ENCODE measurements at regions not wholly inside any gene's neighbourhood (a gene's known extent, or its start where the extent isn't known, plus 50 kb on each side); places are given as distances from the start of the nearest gene placed in this dataset.

GRCh38 chr13:100733261-100733660 lies 58.7 kb upstream of the TMTC4 start:
- TF ChIP-seq CTCF (conservative IDR thresholded peaks at IDR 0.05): no peak
- H3K27ac ChIP-seq: peak overlapping the region; percentile 67

- TF ChIP-seq ZFX (IDR thresholded peaks at IDR 0.05): no peak
- TF ChIP-seq CTCF (conservative IDR thresholded peaks at IDR 0.05): no peak
- H3K27ac ChIP-seq: no peak overlapping the region
These were observed 53.6 kb upstream of the TMTC4 start for GRCh38 chr13:100728201-100728600.

- no peak for TF ChIP-seq CTCF (conservative IDR thresholded peaks at IDR 0.05)
- peak overlapping the region; percentile 41; the same call in 1 of the 2 replicates for H3K27ac ChIP-seq
These were observed 50.9 kb upstream of the TMTC4 start for GRCh38 chr13:100725472-100725871.

- H3K27ac ChIP-seq: no peak overlapping the region
- no peak for TF ChIP-seq CTCF (conservative IDR thresholded peaks at IDR 0.05)
- no peak for TF ChIP-seq ZFX (IDR thresholded peaks at IDR 0.05)
These were observed 50.0 kb upstream of the TMTC4 start for GRCh38 chr13:100724568-100724967.
